ENCODE measurements at regions not wholly inside any gene's neighbourhood (a gene's known extent, or its start where the extent isn't known, plus 50 kb on each side); places are given as distances from the start of the nearest gene placed in this dataset.

DNA sequence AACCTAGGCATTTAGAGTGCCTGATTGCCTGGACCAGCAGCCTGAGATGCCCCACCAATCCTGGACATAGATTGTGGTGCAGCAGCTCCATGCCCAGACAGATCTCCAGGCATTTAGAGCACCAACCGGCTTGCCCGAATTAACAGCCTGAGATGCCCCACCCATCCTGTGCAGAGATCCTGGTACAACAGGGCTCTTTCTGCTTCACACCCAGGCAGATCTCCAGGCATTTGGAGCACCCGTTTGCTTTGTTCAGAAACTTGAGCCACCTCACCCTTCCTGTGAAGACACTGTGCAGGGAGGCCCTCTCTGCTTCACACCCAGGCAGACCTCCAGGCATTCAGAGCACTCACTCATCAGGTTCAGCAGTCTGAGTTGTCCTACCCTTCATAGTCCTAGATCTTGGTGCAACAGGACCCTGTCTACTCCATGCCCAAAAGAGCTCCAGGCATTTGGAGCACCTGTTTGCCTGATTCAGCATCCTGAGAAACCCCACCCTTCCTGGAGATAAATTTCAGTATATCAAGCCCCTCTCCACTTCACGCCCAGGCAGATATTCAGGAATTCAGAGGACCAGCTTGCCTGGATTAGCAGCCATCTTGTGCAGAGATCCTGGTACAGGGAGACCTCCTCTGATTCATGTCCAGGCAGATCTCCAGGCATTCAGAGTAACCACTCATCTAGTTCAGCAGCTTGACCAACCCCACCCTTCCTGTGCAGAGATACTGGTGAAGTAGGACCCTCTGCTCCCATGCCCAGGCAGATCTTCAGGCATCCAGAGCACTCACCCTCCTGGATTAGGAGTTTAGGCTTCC lies 189.2 kb upstream of the FERMT1 start:
- Histone ChIP-seq H3K36me3 (ENCODE audit: control insufficient read depth in 2 of 2, insufficient read depth in 2 of 2, low read length in 1 of 2) (no peaks in the 10 kb centered on the region), H3K79me2 (ENCODE audit: control insufficient read depth, insufficient read depth, low read length) (no peaks in the 10 kb centered on the region), H3K4me2 (ENCODE audit: control insufficient read depth, insufficient read depth) (no peak overlapping the region), H3K9ac (ENCODE audit: control insufficient read depth, insufficient read depth, low read length) (no peak overlapping the region), H3K9me3 (replicated peaks; ENCODE audit: control insufficient read depth, insufficient read depth, low read length) (no peaks in the 10 kb centered on the region), H4K20me1 (ENCODE audit: control insufficient read depth, insufficient read depth) (no peaks in the 10 kb centered on the region), H3K27me3 (replicated peaks in 1 of 2; ENCODE audit: control insufficient read depth in 2 of 2, insufficient read depth in 2 of 2, low read length in 1 of 2) (no peaks in the 10 kb centered on the region), H3K27ac (ENCODE audit: control insufficient read depth, insufficient read depth) (no peak overlapping the region), H3K4me3 (no peak overlapping the region), H2AFZ (ENCODE audit: control insufficient read depth, low read depth, low read length) (no peak overlapping the region), H3K4me1 (ENCODE audit: control insufficient read depth, insufficient read depth, low read length) (no peaks in the 10 kb centered on the region)
- in situ Hi-C loops (cut with MboI) (no loop called here), intact Hi-C loops (cut with micrococcal nuclease; ENCODE audit: unreplicated experiment) (loop anchor here (1.0 to 10.0 kb wide), 2 partner anchors 11 to 57 kb away; no protein-coding TSS in a partner anchor)
- FAIRE-seq = no peak
- ChIA-PET POLR2A (no interaction called here), RAD21 (ENCODE audit: unreplicated experiment) (no interaction called here), CTCF (interaction anchor here (0.5 kb wide), 1 partner anchor 1181 kb away, joined by 3 read pairs; no protein-coding TSS in a partner anchor), SMC1A (ENCODE audit: uncharacterized antibody, unreplicated experiment) (interaction anchor here (0.9 kb wide), 1 partner anchor 19 kb away, joined by 3 read pairs; no protein-coding TSS in a partner anchor)
- 14% methylated on average over 4 of the region's 4 CpGs for whole genome bisulfite sequencing (ENCODE audit: insufficient coverage, insufficient replicate concordance, low lambda C conversion rate, missing lambda C conversion rate)
- no TSS peak for BruUV-seq (replicated peaks)
- DNase-seq (ENCODE audit: low read depth, low spot score) = no peak
- TF ChIP-seq ZNF384 (IDR thresholded peaks at IDR 0.05; ENCODE audit: borderline replicate concordance, low read depth, low read length) (no peak), CREM (IDR thresholded peaks at IDR 0.05; ENCODE audit: low read depth) (no peak), RCOR1 (conservative IDR thresholded peaks at IDR 0.05; ENCODE audit: low read depth, low read length) (no peak), NBN (IDR thresholded peaks at IDR 0.05) (no peak)
- TF ChIP-seq, protein P1, sequence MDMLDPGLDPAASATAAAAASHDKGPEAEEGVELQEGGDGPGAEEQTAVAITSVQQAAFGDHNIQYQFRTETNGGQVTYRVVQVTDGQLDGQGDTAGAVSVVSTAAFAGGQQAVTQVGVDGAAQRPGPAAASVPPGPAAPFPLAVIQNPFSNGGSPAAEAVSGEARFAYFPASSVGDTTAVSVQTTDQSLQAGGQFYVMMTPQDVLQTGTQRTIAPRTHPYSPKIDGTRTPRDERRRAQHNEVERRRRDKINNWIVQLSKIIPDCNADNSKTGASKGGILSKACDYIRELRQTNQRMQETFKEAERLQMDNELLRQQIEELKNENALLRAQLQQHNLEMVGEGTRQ (IDR thresholded peaks at IDR 0.05; ENCODE audit: borderline replicate concordance, low read depth, low read length) = no peak
- TF ChIP-seq, protein P2, sequence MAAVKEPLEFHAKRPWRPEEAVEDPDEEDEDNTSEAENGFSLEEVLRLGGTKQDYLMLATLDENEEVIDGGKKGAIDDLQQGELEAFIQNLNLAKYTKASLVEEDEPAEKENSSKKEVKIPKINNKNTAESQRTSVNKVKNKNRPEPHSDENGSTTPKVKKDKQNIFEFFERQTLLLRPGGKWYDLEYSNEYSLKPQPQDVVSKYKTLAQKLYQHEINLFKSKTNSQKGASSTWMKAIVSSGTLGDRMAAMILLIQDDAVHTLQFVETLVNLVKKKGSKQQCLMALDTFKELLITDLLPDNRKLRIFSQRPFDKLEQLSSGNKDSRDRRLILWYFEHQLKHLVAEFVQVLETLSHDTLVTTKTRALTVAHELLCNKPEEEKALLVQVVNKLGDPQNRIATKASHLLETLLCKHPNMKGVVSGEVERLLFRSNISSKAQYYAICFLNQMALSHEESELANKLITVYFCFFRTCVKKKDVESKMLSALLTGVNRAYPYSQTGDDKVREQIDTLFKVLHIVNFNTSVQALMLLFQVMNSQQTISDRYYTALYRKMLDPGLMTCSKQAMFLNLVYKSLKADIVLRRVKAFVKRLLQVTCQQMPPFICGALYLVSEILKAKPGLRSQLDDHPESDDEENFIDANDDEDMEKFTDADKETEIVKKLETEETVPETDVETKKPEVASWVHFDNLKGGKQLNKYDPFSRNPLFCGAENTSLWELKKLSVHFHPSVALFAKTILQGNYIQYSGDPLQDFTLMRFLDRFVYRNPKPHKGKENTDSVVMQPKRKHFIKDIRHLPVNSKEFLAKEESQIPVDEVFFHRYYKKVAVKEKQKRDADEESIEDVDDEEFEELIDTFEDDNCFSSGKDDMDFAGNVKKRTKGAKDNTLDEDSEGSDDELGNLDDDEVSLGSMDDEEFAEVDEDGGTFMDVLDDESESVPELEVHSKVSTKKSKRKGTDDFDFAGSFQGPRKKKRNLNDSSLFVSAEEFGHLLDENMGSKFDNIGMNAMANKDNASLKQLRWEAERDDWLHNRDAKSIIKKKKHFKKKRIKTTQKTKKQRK (IDR thresholded peaks at IDR 0.05; ENCODE audit: low read depth, low read length) = no peak
- ATAC-seq = no peak

Data from GM12878 (cell line).